Ishikawa (cell line): ENCODE measurements at regions not wholly inside any gene's neighbourhood (a gene's known extent, or its start where the extent isn't known, plus 50 kb on each side); places are given as distances from the start of the nearest gene placed in this dataset.

ENCODE experiments used
- CREB1 ChIP-seq: IDR thresholded peaks from 2 replicates; pipeline ENCODE4 v1.6.1; 2012; ENCODE audit warnings: low read depth
- EP300 ChIP-seq: IDR thresholded peaks from 2 replicates; pipeline ENCODE4 v1.6.1; 2012; ENCODE audit warnings: borderline replicate concordance
- RAD21 ChIP-seq: IDR thresholded peaks from 2 replicates; pipeline ENCODE4 v1.6.1; 2012; ENCODE audit warnings: low read depth
- REST ChIP-seq: IDR thresholded peaks from 2 replicates; pipeline ENCODE4 v1.6.1; 2012; ENCODE audit warnings: low read depth, mild to moderate bottlenecking
- TAF1 ChIP-seq: IDR thresholded peaks from 2 replicates; pipeline ENCODE4 v1.6.1; 2012; ENCODE audit warnings: low read depth, mild to moderate bottlenecking
- TCF12 ChIP-seq: IDR thresholded peaks from 2 replicates; pipeline ENCODE4 v1.6.1; 2012; ENCODE audit warnings: low read depth
- YY1 ChIP-seq: IDR thresholded peaks from 2 replicates; pipeline ENCODE4 v1.6.1; 2012; ENCODE audit warnings: low read depth
- ZBTB7A ChIP-seq: IDR thresholded peaks from 2 replicates; pipeline ENCODE4 v1.6.1; 2012; ENCODE audit warnings: low read depth

- TF ChIP-seq YY1 (no peak), CREB1 (no peak), RAD21 (no peak), REST (no peak), EP300 (no peak), TAF1 (no peak), TCF12 (no peak), ZBTB7A (no peak)
Observed at GRCh38 chr1:221289103-221289502, 409.9 kb downstream of the HLX start.
